Calu3 (cell line): ENCODE measurements at regions not wholly inside any gene's neighbourhood (a gene's known extent, or its start where the extent isn't known, plus 50 kb on each side); places are given as distances from the start of the nearest gene placed in this dataset.

Experiments used
- BruUV-seq: library from RNA; stranded (reverse); fragments of 400-500 nt; replicated peaks from 2 replicates; lab custom pipeline; 2021; lab: Mats Ljungman, UMichigan
- CTCF ChIA-PET: fragments of 300-600 bp; sonication (Branson Sonifier 250); formaldehyde crosslinking; loops from one replicate; lab custom pipeline; 2022; ENCODE audit warnings: antibody characterized with exemption; lab: Charles Lee
- DNase-seq: peaks from one replicate; pipeline ENCODE4 v3.0.0; 2022
- H3K27ac Mint-ChIP-seq: one replicate; pipeline ENCODE4 v1.8.0; 2022; ENCODE audit warnings: mixed read lengths; ENCODE audit not compliant: unreplicated experiment
- H3K27me3 Mint-ChIP-seq: one replicate; pipeline ENCODE4 v1.8.0; 2022; ENCODE audit warnings: mixed read lengths; ENCODE audit not compliant: unreplicated experiment
- H3K36me3 Mint-ChIP-seq: one replicate; pipeline ENCODE4 v1.8.0; 2022; ENCODE audit warnings: mild to moderate bottlenecking, moderate library complexity, mixed read lengths; ENCODE audit not compliant: insufficient read depth, unreplicated experiment
- H3K4me1 Mint-ChIP-seq: one replicate; pipeline ENCODE4 v1.8.0; 2022; ENCODE audit warnings: mild to moderate bottlenecking, low read depth, mixed read lengths; ENCODE audit not compliant: unreplicated experiment
- H3K4me3 Mint-ChIP-seq: one replicate; pipeline ENCODE4 v1.8.0; 2022; ENCODE audit warnings: mild to moderate bottlenecking, low read depth, moderate library complexity, mixed read lengths; ENCODE audit not compliant: unreplicated experiment
- H3K9me3 Mint-ChIP-seq: one replicate; pipeline ENCODE4 v1.8.0; 2022; ENCODE audit warnings: low read depth, mixed read lengths; ENCODE audit not compliant: unreplicated experiment
- intact Hi-C: fragments of 100-400 bp; cut with micrococcal nuclease; formaldehyde crosslinking; loops from one replicate; pipeline ENCODE4 v1.10.0; 2022; ENCODE audit not compliant: unreplicated experiment
- TF ChIP-seq, protein P1 (sequence below): fragments of 200-600 bp; IDR thresholded peaks from one replicate; pipeline ENCODE4 v1.8.0; 2022; ENCODE audit warnings: antibody characterized with exemption; ENCODE audit not compliant: unreplicated experiment

DNA sequence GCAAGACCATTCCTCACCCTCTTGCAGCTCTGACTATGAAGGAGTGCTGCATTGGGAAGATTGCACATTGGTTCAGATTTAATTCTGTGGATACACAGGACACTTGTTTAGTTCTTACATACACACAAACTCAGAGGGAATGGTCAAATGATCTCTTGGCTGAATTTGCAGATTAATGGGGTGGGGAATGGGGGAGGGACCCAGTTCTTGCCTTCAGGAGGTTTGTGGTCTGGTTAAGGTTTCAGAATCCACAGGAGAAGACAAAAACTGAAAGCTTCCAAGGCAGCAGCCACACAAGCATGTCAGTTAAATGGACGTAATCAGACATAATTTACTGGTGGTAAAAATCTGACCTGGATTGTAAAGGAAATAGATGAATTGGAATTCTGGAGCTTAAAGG lies 257.1 kb upstream of the ROPN1 start:
- Mint-ChIP-seq H3K27me3 (peaks cover 53% of the 10 kb centered on the region), H3K36me3 (no peaks in the 10 kb centered on the region), H3K4me1 (peaks cover 25% of the 10 kb centered on the region), H3K9me3 (no peaks in the 10 kb centered on the region), H3K27ac (no peak overlapping the region), H3K4me3 (no peak overlapping the region)
- no TSS peak for BruUV-seq
- TF ChIP-seq, protein P1, sequence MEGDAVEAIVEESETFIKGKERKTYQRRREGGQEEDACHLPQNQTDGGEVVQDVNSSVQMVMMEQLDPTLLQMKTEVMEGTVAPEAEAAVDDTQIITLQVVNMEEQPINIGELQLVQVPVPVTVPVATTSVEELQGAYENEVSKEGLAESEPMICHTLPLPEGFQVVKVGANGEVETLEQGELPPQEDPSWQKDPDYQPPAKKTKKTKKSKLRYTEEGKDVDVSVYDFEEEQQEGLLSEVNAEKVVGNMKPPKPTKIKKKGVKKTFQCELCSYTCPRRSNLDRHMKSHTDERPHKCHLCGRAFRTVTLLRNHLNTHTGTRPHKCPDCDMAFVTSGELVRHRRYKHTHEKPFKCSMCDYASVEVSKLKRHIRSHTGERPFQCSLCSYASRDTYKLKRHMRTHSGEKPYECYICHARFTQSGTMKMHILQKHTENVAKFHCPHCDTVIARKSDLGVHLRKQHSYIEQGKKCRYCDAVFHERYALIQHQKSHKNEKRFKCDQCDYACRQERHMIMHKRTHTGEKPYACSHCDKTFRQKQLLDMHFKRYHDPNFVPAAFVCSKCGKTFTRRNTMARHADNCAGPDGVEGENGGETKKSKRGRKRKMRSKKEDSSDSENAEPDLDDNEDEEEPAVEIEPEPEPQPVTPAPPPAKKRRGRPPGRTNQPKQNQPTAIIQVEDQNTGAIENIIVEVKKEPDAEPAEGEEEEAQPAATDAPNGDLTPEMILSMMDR: no peak
- intact Hi-C loops: loop anchor here (10.0 kb wide), 2 partner anchors 114 to 234 kb away; no protein-coding TSS in a partner anchor
- CTCF ChIA-PET: interaction anchor here (1.0 to 1.3 kb wide), 3 partner anchors 26 to 216 kb away, joined by 3 to 4 read pairs (median 3); partner anchors contain the start of gene KALRN
- DNase-seq: no peak

GRCh38 chr3:124250053-124250452 lies 258.1 kb upstream of the ROPN1 start:
- no peaks in the 10 kb centered on the region for H3K9me3 Mint-ChIP-seq
- TF ChIP-seq, protein P1: no peak
- H3K27me3 Mint-ChIP-seq: peaks cover 54% of the 10 kb centered on the region
- DNase-seq: no peak
- no peak overlapping the region for H3K4me3 Mint-ChIP-seq
- BruUV-seq: no TSS peak
- peaks cover 20% of the 10 kb centered on the region for H3K4me1 Mint-ChIP-seq
- no peak overlapping the region for H3K27ac Mint-ChIP-seq
- no peaks in the 10 kb centered on the region for H3K36me3 Mint-ChIP-seq
- CTCF ChIA-PET: interaction anchor here (1.1 kb wide), 1 partner anchor 153 kb away, joined by 3 read pairs; no protein-coding TSS in a partner anchor
- intact Hi-C loops: no loop called here

DNA sequence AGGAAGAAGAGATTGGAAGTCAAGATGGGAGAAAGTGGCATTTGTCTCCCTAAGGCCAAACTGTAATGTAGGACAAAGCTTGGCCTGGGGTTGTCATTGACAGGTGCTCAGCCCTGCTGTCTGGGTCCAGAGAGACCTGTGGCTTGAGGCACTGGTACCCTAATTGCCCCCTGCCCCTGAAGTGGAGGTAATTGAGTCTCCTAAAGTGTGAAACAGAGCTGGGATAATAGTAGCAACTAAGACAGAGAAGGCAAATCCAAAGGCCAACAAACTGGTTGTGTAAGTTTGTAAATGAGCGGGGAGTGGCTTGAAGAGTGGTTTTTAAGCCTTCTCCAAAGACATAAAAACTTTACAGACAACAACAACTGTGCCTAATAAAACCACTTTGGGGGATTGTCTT lies 264.2 kb upstream of the ROPN1 start:
- intact Hi-C loops: no loop called here

GRCh38 chr3:124256599-124256998 lies 264.7 kb upstream of the ROPN1 start:
- DNase-seq: no peak
- H3K27ac Mint-ChIP-seq: no peak overlapping the region
- BruUV-seq: no TSS peak

More for the DNA sequence above, 264.2 kb upstream of the ROPN1 start:
- no peak for DNase-seq
- H3K4me3 Mint-ChIP-seq: no peak overlapping the region
- BruUV-seq: no TSS peak
- H3K27me3 Mint-ChIP-seq: peaks cover 37% of the 10 kb centered on the region
- H3K4me1 Mint-ChIP-seq: peaks cover 9% of the 10 kb centered on the region
- no peaks in the 10 kb centered on the region for H3K36me3 Mint-ChIP-seq
- no peaks in the 10 kb centered on the region for H3K9me3 Mint-ChIP-seq
- TF ChIP-seq, protein P1: no peak
- no peak overlapping the region for H3K27ac Mint-ChIP-seq
- CTCF ChIA-PET: interaction anchor here (1.3 kb wide), 1 partner anchor 8 kb away, joined by 3 read pairs; no protein-coding TSS in a partner anchor

More at GRCh38 chr3:124256599-124256998, 264.7 kb upstream of the ROPN1 start:
- peaks cover 9% of the 10 kb centered on the region for H3K4me1 Mint-ChIP-seq
- H3K9me3 Mint-ChIP-seq: no peaks in the 10 kb centered on the region
- H3K4me3 Mint-ChIP-seq: no peak overlapping the region
- CTCF ChIA-PET: interaction anchor here (1.3 kb wide), 1 partner anchor 8 kb away, joined by 3 read pairs; no protein-coding TSS in a partner anchor
- TF ChIP-seq, protein P1: no peak
- H3K27me3 Mint-ChIP-seq: peaks cover 37% of the 10 kb centered on the region
- intact Hi-C loops: no loop called here
- H3K36me3 Mint-ChIP-seq: no peaks in the 10 kb centered on the region
